Osteoblast (primary cell): ENCODE measurements at regions not wholly inside any gene's neighbourhood (a gene's known extent, or its start where the extent isn't known, plus 50 kb on each side); places are given as distances from the start of the nearest gene placed in this dataset. TPM values are rescaled to one million over a fixed set of nuclear protein-coding genes. Genes with fewer than 3 reads are reported as not detected.

Experiments used
- small RNA-seq: library from RNA; depleted of rRNA; stranded (forward); fragments of <200 nt; gene quantifications from one replicate; pipeline ENCODE3, GENCODE V24; 2012

Small RNA genes in the stretch of these regions (small RNA-seq; reads per million reads assigned to genes)
- gene Z82198.3, result not detected
